ENCODE measurements at regions not wholly inside any gene's neighbourhood (a gene's known extent, or its start where the extent isn't known, plus 50 kb on each side); places are given as distances from the start of the nearest gene placed in this dataset.

- TF ChIP-seq CTCF (IDR thresholded peaks at IDR 0.05): no peak
- no peak for TF ChIP-seq TCF7L2 (IDR thresholded peaks at IDR 0.05; ENCODE audit: low read depth, low read length)
- TF ChIP-seq POLR2AphosphoS5 (IDR thresholded peaks at IDR 0.05; ENCODE audit: low read depth, low read length): no peak
- no peak for TF ChIP-seq REST (IDR thresholded peaks at IDR 0.05; ENCODE audit: insufficient read depth in 1 of 2, low read depth in 2 of 2, low read length in 1 of 2)
Measured at GRCh38 chr6:112910256-112910655, 563.1 kb downstream of the RFPL4B start.
